ENCODE measurements at regions not wholly inside any gene's neighbourhood (a gene's known extent, or its start where the extent isn't known, plus 50 kb on each side); places are given as distances from the start of the nearest gene placed in this dataset.
"Not testable (repeated sequence)": the region's sequence is repeated elsewhere in the genome, so short reads cannot be mapped to it uniquely, and the experiment has no call there.

- DNase-seq: no peak
These were observed 1601.9 kb downstream of the REEP3 start for GRCh38 chr10:65123120-65123519.

GRCh38 chr10:65125212-65125611, 1604.0 kb downstream of the REEP3 start:
- no peak for DNase-seq

DNA sequence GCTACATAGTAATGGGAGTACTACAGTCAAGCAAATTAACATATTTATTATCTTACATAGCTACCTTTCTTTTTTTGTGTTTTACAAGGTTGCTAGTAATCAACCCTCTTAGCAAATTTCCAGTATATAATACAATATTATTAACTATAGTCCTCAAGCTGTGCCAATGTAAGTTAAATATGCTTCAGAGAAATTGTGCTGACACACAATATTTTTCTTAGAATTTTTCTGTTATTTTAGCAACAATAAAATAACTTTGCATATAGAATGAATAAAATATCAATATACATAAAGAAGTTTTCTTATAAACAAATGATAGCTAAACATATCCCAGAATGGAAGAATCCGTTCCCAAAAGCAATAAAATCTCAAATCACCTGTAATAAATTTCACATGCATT, 1605.1 kb downstream of the REEP3 start:
- no peak for DNase-seq

DNA sequence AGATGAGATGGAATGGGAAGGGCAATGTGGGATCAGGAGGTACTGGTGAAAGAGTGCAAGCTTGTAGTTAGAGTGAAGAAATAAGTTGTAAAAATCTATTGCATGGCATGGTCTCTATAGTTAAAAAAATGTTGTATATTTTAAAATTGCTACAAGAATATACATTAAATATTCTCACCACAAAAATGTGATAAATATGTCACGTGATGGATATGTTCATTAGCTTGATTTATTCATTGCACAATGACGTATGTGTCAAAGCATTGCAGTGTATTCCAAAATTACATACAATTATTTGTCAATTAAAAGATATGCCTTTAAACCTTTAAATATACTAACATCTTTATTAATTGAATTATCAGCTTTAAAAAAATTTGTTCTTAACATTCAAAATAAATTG, 1607.1 kb downstream of the REEP3 start:
- no peak for DNase-seq

DNA sequence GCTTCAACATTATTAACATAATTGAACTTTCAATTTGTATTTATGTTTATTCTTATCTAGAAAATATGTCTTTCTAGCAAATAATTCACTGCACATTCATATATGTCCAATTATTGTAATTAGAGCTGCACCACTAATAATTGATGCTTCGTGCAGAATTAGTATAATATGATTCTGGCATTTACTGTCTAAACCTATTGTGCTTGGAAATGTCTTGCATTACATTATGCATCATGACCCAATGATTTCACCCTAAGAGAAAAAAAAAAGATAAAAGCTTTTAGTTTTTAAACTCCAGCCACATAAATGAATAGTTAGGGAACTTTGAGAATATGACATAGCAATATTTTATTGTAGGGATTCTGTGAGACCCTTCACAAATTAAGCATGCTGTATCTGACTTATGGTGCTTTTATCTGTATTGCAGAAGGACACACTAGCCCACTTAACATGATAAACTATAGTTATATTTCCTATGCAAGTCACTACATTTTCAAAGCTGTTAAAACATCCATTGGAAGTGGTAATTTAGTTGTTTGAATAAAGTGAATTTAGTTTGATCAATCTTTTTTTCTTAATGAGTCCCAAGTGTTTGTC, 1609.1 kb downstream of the REEP3 start:
- DNase-seq: no peak

GRCh38 chr10:65133652-65134051, 1612.5 kb downstream of the REEP3 start:
- DNase-seq: no peak

GRCh38 chr10:65135508-65135907, 1614.3 kb downstream of the REEP3 start:
- DNase-seq: no peak

DNA sequence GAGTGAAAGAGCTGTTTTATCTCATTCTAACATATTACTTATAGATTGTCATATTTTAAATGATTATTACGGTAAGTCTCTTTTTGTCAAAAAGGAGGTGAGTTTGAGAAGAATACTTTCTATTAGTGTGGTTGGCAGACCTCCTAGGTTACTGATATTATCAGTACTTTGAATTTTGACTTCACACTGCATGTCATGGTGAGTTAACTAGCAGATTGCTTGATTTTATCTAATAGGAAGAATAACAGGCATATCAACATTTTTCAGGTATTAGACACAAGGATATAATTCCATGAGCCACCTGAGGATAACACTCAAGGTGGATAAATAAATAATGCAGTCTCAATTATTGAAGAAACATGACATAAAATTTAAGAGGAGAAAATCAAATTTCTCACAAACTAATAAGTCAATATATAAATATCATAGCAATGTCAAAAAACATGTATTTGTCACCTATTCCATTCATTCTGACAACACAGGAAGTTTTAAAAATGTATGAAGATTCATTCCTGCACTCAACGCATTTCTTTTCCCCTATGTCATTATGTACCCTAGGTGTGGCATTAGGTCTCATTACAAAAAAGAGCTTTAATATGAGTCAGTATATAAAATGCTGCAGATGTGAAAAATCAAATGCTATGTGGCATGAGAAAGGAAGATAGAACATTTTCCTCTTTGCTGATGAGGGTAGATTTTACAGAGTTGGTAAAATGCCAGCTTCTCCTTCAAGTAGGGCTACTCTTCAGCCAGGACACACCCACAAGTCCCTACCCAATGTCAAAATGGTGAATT, 1621.6 kb downstream of the REEP3 start:
- DNase-seq: no peak

- DNase-seq: no peak
These were observed 1622.5 kb downstream of the REEP3 start for GRCh38 chr10:65143723-65144122.

- no peak for DNase-seq
These were observed 1628.7 kb downstream of the REEP3 start for GRCh38 chr10:65149878-65150277.

- no peak for DNase-seq
These were observed 1645.1 kb downstream of the REEP3 start for GRCh38 chr10:65166272-65166671.

- no peak for DNase-seq
These were observed 1651.0 kb downstream of the REEP3 start for GRCh38 chr10:65172249-65172648.

DNA sequence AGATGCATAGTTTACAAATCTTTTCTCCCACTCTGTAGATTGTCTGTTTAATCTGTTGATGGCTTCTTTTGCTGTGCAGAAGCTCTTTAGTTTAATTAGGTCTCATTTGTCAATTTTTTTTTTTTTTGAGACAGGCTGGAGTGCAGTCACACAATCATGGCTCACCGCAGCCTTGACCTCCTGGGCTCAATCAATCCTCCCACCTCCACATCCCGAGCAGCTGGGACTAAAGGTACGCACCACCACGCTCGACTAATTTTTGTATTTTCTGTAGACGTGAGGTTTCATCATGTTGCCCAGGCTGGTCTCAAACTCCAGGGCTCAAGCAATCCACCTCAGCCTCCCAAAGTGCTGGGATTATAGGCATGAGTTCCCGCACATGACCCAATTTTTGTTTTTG, 1655.8 kb downstream of the REEP3 start:
- DNase-seq: no peak

DNA sequence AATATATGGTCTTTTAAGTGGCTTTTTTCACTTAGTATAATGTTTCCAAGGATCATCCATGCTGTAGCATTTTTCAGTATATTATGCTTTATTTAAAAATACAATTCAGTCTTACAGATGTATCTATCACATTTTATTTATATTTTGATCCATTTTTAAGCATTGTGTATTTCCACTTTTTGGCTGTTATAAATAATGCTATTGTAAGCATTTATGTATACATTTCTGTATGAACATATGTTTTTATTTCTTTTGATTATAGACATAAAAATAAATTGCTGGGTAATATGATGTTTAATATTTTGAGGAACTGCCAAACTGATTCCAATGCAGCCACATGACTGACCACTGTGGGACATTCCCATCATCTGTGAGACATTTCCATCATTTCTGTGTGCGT, 1662.0 kb downstream of the REEP3 start:
- no peak for DNase-seq

GRCh38 chr10:65186668-65187067, 1665.5 kb downstream of the REEP3 start:
- DNase-seq: not testable (repeated sequence)

DNA sequence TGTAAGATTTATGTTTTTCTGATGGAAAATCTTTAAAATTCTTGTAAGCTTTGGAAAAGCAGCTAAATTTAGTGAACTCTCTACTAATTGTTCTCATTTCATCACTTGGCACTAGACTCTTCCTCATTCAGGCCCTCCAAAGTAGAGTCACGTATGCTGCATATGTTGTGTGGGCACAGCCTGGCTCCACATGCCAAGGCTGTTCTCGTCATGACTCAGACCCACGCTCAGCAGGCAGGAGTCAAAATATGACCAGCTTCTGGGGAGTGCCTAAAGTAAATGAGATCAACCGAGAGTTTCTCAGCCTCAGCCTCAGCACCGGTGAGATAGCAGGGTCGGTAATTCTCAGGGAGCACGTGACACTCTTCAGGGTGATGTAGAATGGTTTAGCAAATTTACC, 1672.9 kb downstream of the REEP3 start:
- no peak for DNase-seq

- DNase-seq: no peak
These were observed 1673.4 kb downstream of the REEP3 start for GRCh38 chr10:65194555-65194954.

GRCh38 chr10:65196111-65196510, 1674.9 kb downstream of the REEP3 start:
- no peak for DNase-seq

DNA sequence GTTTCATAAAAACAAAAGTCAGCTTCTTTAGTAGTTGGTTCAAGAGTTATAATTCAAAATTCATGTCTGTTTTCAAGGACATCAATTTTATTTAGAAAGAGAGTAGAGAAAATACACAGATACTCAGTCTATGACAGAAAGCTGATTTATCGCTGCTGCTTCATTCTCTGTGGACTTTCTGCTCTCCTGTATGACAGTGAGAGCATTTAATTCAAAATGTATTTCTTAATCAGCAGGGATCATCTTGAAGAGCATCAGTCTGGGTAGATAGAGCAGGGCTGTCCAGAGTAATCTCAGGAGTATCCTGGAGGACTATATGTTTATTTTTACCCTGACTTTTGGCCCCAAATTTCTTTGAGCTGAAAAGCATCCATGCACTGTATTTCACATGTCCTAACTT, 1676.7 kb downstream of the REEP3 start:
- no peak for DNase-seq

DNA sequence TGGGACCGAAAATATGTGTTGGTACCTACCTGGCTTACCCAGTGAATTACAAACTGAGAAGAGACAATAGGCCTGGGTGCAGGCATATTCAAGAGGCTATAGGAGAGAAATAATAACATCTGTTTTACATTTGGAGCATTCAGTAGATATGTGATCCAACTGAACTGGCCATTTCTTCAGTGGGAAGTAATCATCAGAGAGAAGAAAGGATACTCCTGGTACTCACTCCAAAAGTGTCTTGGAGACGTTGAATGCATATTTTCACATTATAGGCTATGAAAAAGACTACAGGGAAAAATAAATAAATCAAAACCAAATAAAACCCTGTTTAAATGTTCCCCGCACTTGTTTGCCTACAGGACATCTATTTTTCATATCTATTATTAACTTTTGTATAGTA, 1680.3 kb downstream of the REEP3 start:
- DNase-seq: no peak

DNA sequence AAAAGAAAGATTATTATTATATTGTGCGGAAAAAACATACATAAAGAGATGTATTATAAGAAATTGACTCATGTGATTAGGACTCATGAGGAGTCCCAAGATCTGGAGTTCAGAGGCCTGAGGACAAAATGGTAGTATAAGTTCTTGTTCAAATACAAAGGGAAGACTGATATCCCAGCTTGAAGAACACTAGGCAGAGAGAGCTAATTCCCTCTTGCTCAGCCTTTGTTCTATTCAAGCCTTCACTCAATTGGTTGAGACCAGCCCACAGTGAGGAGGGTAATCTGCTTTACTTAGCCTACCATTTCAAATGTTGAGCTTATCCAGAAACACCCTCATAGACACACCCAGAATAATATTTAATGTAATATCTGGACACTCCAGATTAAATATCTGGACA, 1683.8 kb downstream of the REEP3 start:
- no peak for DNase-seq

GRCh38 chr10:65213170-65213569, 1692.0 kb downstream of the REEP3 start:
- DNase-seq: no peak

GRCh38 chr10:65219444-65219843, 1698.2 kb downstream of the REEP3 start:
- DNase-seq: no peak

DNA sequence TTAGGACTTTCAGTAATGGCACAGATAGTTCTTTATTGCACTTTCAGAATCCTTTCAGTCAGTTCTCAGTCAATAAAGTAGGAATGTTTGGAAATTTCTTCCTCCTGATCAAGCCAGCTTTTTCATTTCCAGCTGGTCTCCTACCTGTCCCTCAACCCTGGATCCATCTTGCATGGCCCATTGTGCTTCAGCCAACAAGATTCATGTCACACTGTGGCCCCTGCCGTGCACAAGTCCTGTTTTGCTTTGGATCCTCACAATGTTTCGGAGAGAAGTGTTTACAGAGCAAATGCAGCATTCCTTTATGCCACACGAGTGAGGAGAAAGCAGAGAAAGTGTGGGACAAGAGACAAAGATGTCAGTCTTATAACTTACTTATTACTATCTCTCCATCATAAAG, 1694.7 kb upstream of the LRRTM3 start:
- no peak for DNase-seq

- no peak for DNase-seq
These were observed 1691.6 kb upstream of the LRRTM3 start for GRCh38 chr10:65234261-65234660.

All from stimulated activated CD4-positive, alpha-beta T cell treated with anti-CD3 and anti-CD28 coated beads, Interleukin-15, amount 100 ng/mL, for 24 hours (primary cell).